IPS-NIHi11 (cell line): ENCODE measurements at regions not wholly inside any gene's neighbourhood (a gene's known extent, or its start where the extent isn't known, plus 50 kb on each side); places are given as distances from the start of the nearest gene placed in this dataset.

ENCODE experiments used
- DNase-seq: peaks from one replicate; pipeline ENCODE4 v3.0.0; 2012; ENCODE audit warnings: mixed read lengths, low spot score

GRCh38 chr3:180341516-180341915 lies 260.4 kb upstream of the TTC14 start:
- DNase-seq, result no peak

GRCh38 chr3:180351601-180352000 lies 250.4 kb upstream of the TTC14 start:
- no peak for DNase-seq

DNA sequence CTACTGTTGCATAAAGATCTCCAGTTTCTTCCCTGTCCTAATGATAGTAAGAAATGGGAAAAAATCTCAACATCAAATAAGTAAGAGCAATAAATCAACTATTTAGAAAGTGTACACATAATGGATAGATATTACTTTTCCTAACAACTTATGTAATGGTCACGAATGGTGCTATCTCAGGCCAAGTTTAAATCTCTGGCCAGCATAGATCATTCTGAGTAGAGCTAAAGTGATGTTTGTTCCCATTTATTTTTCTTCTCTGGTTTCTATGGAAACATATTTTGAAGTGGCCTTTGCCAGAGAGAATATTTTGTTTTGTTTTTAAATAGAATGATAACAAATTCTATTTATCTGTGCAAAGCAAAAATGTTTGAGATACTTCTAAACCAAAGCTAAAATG lies 249.7 kb upstream of the TTC14 start:
- no peak for DNase-seq

- no peak for DNase-seq
Observed at GRCh38 chr3:180354214-180354613, 247.7 kb upstream of the TTC14 start.

GRCh38 chr3:180358179-180358578 lies 243.8 kb upstream of the TTC14 start:
- no peak for DNase-seq

DNA sequence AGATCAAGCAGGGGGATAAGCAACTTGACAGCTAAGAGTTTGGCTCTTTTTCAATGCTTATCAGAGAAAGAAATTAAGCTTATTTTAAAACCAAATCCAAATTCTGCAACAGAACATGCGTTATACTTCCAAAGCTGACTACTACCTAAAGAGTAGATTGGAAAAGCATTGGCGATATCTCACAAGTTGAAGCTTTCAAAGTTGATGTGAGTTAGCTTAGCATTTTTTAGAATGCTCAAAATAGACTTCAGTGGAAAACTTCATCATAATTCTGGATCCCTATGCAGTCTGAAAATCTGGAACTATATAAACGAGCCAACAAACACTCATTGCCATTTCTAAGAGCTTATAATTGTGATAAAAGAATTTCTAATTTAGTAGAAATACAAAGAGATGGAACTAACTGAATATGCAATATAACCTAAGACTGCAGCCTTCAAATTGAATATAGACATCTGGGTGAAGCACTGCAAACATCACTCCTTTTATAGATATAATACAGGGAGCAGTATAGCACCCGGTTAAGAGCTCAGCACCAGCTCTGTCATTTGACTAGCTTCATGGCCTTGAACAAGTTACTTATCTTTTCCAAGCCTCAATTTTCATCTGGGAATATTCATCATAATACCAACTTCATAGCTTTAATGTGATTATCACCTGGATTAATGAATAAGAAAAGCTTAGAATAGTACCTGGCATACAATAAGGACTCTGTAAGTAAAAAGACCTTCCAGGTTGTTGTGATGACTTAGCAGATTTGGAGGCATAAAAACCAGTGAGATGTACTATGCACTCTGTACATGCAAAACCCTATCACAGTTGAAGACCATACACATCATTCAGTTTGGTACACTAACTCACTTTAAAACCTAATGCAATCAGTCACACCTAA lies 242.7 kb upstream of the TTC14 start:
- DNase-seq, result no peak

- no peak for DNase-seq
Observed at GRCh38 chr3:180359953-180360279, 242.0 kb upstream of the TTC14 start.

- no peak for DNase-seq
Observed at GRCh38 chr3:180362081-180362480, 239.9 kb upstream of the TTC14 start.

DNA sequence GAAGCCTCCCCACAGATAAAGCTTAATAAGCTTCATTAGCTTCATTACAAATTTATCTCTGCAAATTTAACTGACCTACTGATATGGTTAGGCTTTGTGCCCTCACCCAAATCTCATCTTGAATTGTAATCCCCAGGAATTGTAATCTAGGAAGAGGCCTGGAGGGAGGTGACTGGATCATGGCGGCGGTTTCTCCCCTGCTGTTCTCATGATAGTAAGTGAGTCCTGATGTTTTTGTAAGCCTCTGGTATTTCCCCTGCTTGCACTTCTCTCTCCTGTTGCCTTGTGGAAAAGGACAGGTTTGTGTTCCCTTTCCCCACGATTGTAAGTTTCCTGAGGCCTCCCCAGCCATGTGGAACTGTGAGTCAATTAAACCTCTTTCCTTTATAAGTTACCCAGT lies 226.1 kb upstream of the TTC14 start:
- no peak for DNase-seq

- DNase-seq, result no peak
Observed at GRCh38 chr3:180378496-180378895, 223.5 kb upstream of the TTC14 start.

DNA sequence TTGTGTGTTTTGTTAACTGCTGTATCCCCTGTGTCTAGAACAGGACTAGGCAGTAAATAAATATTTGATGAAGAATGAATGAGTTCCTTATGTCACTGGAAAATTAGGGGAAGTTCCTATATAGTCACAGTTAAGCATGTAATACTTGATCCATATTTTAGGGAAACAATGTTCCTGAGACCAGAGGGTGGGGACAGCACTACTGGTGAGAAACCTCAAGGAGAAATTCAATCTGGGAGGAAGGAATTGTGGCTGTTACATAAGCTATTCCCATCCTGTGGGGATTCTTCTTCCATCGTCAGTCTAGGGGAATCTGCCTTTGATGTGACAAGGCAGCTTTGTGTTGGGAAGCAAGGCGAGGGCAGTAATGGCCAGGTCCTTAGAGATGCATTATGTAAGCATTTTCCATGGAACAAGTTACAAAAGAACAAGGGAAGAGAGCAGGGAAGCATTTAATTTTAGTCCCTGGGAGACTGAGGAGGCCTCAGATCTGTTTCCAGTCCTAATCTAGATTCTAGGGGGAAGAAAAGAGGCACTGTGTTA lies 219.3 kb upstream of the TTC14 start:
- peak; percentile 26 for DNase-seq

- no peak for DNase-seq
Observed at GRCh38 chr3:180383332-180384020, 218.5 kb upstream of the TTC14 start.

DNA sequence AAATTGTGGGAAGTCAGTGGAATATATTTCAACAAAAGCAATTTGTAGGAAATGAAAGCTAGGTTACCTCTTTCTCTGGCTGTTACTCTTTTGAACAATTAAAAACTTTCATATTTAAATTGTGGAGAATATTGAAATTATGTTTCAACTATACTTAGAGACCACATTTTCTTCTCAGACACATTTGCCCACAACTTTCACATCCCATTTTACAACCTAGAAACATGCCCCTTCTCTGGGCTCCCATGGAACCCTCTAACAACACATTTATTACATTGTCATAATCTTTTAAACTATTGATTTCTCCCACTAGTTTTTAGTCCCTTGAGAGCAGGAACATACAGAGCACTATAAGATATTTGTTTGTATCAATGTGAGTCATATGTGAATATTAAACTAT lies 211.7 kb upstream of the TTC14 start:
- DNase-seq, result no peak

GRCh38 chr3:180391001-180391400 lies 211.0 kb upstream of the TTC14 start:
- DNase-seq, result no peak

- DNase-seq, result no peak
Observed at GRCh38 chr3:180401226-180401625, 200.7 kb upstream of the TTC14 start.

- DNase-seq, result no peak
Observed at GRCh38 chr3:180402471-180403073, 199.4 kb upstream of the TTC14 start.

- DNase-seq, result no peak
Observed at GRCh38 chr3:180403156-180403555, 198.8 kb upstream of the TTC14 start.

GRCh38 chr3:180408654-180409053 lies 193.3 kb upstream of the TTC14 start:
- DNase-seq, result no peak

- DNase-seq, result no peak
Observed at GRCh38 chr3:180409170-180409569, 192.8 kb upstream of the TTC14 start.

GRCh38 chr3:180409883-180410282 lies 192.1 kb upstream of the TTC14 start:
- DNase-seq, result no peak

GRCh38 chr3:180414157-180414556 lies 187.8 kb upstream of the TTC14 start:
- DNase-seq, result no peak

GRCh38 chr3:180416111-180416594 lies 185.8 kb upstream of the TTC14 start:
- DNase-seq, result no peak

- DNase-seq, result no peak
Observed at GRCh38 chr3:180417241-180417640, 184.7 kb upstream of the TTC14 start.
